Breast epithelium (tissue), 3 donors: ENCODE measurements at regions not wholly inside any gene's neighbourhood (a gene's known extent, or its start where the extent isn't known, plus 50 kb on each side); places are given as distances from the start of the nearest gene placed in this dataset.

Source experiments
- POLR2A ChIP-seq: fragments of 450-650 bp; IDR thresholded peaks from one replicate; pipeline ENCODE4 v1.6.1; 2016; ENCODE audit warnings: antibody characterized with exemption, mild to moderate bottlenecking, moderate library complexity
- POLR2AphosphoS5 ChIP-seq, 3 donors: sonication (generic); formaldehyde crosslinking; IDR thresholded peaks; one replicate each; pipeline ENCODE4 v1.6.1; 2017; ENCODE audit warnings: antibody characterized with exemption in 3 of 3
- TF ChIP-seq, protein P1 (sequence below), 3 donors: fragments of 450-650 bp; IDR thresholded peaks; one replicate each; pipeline ENCODE4 v1.5.1; 2016 to 2017; ENCODE audit warnings: antibody characterized with exemption in 3 of 3, mild to moderate bottlenecking in 3 of 3, moderate library complexity in 3 of 3

DNA sequence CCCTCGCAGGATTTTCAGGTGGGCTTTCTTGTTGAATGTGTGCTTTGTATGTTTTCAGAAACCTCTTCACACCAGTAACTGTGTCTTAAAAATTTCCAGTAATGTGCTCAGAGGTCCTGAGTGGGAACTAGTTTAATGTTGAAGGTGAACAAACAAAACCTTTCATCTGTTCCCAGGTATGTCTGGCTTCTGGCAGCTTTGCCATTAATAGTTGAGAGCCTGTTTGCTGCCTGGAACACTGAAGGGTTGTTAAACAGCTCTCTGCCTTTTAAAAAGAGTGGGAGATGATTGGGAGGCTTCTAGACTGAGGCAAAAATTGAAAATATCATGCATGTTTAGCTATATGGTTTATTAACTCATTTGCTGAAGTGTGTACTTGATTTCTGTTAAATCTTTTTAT is 161.2 kb upstream of the AGTR2 start:
- no peak for TF ChIP-seq POLR2A
- TF ChIP-seq POLR2AphosphoS5 (IDR thresholded peaks at IDR 0.05), result no peak
- TF ChIP-seq, protein P1, sequence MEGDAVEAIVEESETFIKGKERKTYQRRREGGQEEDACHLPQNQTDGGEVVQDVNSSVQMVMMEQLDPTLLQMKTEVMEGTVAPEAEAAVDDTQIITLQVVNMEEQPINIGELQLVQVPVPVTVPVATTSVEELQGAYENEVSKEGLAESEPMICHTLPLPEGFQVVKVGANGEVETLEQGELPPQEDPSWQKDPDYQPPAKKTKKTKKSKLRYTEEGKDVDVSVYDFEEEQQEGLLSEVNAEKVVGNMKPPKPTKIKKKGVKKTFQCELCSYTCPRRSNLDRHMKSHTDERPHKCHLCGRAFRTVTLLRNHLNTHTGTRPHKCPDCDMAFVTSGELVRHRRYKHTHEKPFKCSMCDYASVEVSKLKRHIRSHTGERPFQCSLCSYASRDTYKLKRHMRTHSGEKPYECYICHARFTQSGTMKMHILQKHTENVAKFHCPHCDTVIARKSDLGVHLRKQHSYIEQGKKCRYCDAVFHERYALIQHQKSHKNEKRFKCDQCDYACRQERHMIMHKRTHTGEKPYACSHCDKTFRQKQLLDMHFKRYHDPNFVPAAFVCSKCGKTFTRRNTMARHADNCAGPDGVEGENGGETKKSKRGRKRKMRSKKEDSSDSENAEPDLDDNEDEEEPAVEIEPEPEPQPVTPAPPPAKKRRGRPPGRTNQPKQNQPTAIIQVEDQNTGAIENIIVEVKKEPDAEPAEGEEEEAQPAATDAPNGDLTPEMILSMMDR (IDR thresholded peaks at IDR 0.05), result no peak
